Cardiac fibroblast (primary cell): ENCODE measurements at regions not wholly inside any gene's neighbourhood (a gene's known extent, or its start where the extent isn't known, plus 50 kb on each side); places are given as distances from the start of the nearest gene placed in this dataset.

ENCODE experiments used
- DNase-seq, 2 donors: peaks; one replicate each; pipeline versions ENCODE4 v3.0.0 to v3.0.0-alpha.2; 2010; ENCODE audit warnings: low read depth in 2 of 2
- H3K4me3 ChIP-seq, 2 donors: replicated peaks in 1 of 2; 1 replicate in 1 of 2; 2 replicates in 1 of 2; pipeline ENCODE4 v1.5.1; 2011; ENCODE audit warnings: low read depth in 2 of 2, low read length in 2 of 2, mild to moderate bottlenecking in 2 of 2, moderate library complexity in 1 of 2
- CTCF ChIP-seq: IDR thresholded peaks from one replicate; pipeline ENCODE4 v1.5.1; 2011; ENCODE audit warnings: low read depth, mild to moderate bottlenecking, low read length, inconsistent platforms

- peak; percentile 23 to 79 for DNase-seq
Measured at GRCh38 chr6:109239651-109240321, 142.5 kb downstream of the CD164 start.

GRCh38 chr6:109239160-109239559 is 143.1 kb downstream of the CD164 start:
- DNase-seq = peak in 1 of 2 donors; percentile 41
- no peak overlapping the region for H3K4me3 ChIP-seq
- TF ChIP-seq CTCF = no peak

More at GRCh38 chr6:109239651-109240321, 142.5 kb downstream of the CD164 start:
- H3K4me3 ChIP-seq = no peak overlapping the region
- TF ChIP-seq CTCF = no peak

GRCh38 chr6:109238396-109238795 is 143.1 kb downstream of the CEP57L1 start:
- no peak overlapping the region for H3K4me3 ChIP-seq
- TF ChIP-seq CTCF = no peak
- DNase-seq = peak in 1 of 2 donors; percentile 68

GRCh38 chr6:109237986-109238329 is 142.7 kb downstream of the CEP57L1 start:
- DNase-seq = no peak
- no peak overlapping the region for H3K4me3 ChIP-seq
- TF ChIP-seq CTCF = no peak

GRCh38 chr6:109237077-109237985 is 142.0 kb downstream of the CEP57L1 start:
- peak in 1 of 2 donors; percentile 73 for DNase-seq
- no peak overlapping the region for H3K4me3 ChIP-seq
- no peak for TF ChIP-seq CTCF

GRCh38 chr6:109236115-109237076 is 141.1 kb downstream of the CEP57L1 start:
- H3K4me3 ChIP-seq = no peak overlapping the region
- DNase-seq = no peak
- no peak for TF ChIP-seq CTCF
